ENCODE measurements at regions not wholly inside any gene's neighbourhood (a gene's known extent, or its start where the extent isn't known, plus 50 kb on each side); places are given as distances from the start of the nearest gene placed in this dataset.
A peak's percentile ranks its signal among the peaks of the same experiment; 100 is the strongest.
"Not testable (repeated sequence)": the region's sequence is repeated elsewhere in the genome, so short reads cannot be mapped to it uniquely, and the experiment has no call there.

DNA sequence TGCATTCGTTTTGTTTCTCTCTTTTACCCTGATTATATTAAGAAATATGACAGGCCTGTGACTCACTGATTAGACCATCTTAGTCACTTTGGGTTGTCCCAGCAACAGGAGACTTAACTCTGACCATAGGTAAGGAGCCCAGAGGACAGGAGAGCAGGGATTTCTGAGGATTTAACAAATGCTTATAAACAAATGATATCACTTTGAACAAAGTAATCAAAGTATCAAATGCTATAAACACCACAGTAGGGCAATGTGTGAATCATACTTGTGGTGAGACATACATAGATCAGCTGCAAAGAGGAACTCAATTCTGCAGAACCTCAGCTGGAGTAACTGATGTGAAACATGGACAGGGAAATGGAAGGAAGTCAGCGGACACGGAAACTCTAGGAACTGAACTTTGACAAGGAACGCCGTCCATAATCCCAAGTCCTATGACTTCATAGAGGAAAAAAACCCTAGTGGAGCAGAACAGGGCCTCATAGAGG is 190.6 kb upstream of the MSX2 start:
- H3K9me3 ChIP-seq, result no peaks in the 10 kb centered on the region
- H3K36me3 ChIP-seq, result no peaks in the 10 kb centered on the region
- peaks cover 12 to 16% of the 10 kb centered on the region in 2 donors for H3K4me1 ChIP-seq
- no peak for DNase-seq (ENCODE audit: low spot score in 2 of 2)
- intact Hi-C loops (cut with DNase I), result loop anchor here (1.0 to 10.0 kb wide), 3 partner anchors 18 to 916 kb away; partner anchors contain the start of genes BOD1 and MSX2
- H3K27ac ChIP-seq, result peak overlapping the region in 1 of 2 donors; percentile 64
- no peak overlapping the region for H3K4me3 ChIP-seq
- no peaks in the 10 kb centered on the region for H3K27me3 ChIP-seq
- TF ChIP-seq, protein P1, sequence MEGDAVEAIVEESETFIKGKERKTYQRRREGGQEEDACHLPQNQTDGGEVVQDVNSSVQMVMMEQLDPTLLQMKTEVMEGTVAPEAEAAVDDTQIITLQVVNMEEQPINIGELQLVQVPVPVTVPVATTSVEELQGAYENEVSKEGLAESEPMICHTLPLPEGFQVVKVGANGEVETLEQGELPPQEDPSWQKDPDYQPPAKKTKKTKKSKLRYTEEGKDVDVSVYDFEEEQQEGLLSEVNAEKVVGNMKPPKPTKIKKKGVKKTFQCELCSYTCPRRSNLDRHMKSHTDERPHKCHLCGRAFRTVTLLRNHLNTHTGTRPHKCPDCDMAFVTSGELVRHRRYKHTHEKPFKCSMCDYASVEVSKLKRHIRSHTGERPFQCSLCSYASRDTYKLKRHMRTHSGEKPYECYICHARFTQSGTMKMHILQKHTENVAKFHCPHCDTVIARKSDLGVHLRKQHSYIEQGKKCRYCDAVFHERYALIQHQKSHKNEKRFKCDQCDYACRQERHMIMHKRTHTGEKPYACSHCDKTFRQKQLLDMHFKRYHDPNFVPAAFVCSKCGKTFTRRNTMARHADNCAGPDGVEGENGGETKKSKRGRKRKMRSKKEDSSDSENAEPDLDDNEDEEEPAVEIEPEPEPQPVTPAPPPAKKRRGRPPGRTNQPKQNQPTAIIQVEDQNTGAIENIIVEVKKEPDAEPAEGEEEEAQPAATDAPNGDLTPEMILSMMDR (IDR thresholded peaks at IDR 0.05), result no peak

DNA sequence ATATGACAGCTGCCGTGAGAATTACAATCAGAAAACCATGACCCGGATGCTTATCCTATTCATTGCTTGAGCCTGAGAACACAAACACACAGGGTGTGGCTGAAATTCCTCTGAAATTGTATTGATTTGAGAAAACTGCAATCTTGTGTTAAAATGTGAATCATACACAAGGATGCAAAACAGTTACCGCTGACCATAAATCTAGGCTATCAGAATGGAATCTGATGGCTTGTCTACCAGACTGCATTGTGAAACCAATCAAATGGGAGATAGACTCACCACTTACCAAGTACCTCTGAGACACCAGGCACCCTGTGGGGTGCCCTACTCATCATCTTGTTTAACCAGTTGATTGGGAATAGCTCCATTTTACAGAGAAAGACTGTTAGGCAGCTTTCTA is 188.7 kb upstream of the MSX2 start:
- peaks cover 12 to 16% of the 10 kb centered on the region in 2 donors for H3K4me1 ChIP-seq
- TF ChIP-seq, protein P1 (IDR thresholded peaks at IDR 0.05), result no peak
- no peaks in the 10 kb centered on the region for H3K36me3 ChIP-seq
- H3K9me3 ChIP-seq, result no peaks in the 10 kb centered on the region
- DNase-seq (ENCODE audit: low spot score in 2 of 2), result no peak
- H3K27ac ChIP-seq, result no peak overlapping the region
- intact Hi-C loops (cut with DNase I), result loop anchor here (10.0 kb wide), 1 partner anchor 189 kb away; the partner anchor contains the start of gene MSX2
- no peaks in the 10 kb centered on the region for H3K27me3 ChIP-seq
- no peak overlapping the region for H3K4me3 ChIP-seq

DNA sequence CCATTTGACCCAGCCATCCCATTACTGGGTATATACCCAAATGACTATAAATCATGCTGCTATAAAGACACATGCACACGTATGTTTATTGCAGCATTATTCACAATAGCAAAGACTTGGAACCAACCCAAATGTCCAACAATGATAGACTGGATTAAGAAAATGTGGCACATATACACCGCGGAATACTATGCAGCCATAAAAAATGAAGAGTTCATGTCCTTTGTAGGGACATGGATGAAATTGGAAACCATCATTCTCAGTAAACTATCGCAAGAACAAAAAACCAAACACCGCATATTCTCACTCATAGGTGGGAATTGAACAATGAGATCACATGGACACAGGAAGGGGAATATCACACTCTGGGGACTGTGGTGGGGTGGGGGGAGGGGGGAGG is 184.6 kb upstream of the MSX2 start:
- H3K9me3 ChIP-seq; H3K27ac ChIP-seq; H3K4me1 ChIP-seq; DNase-seq (ENCODE audit: low spot score in 2 of 2); H3K4me3 ChIP-seq; H3K27me3 ChIP-seq; H3K36me3 ChIP-seq: not testable (repeated sequence)
- intact Hi-C loops (cut with DNase I), result loop anchor here (10.0 kb wide), 1 partner anchor 185 kb away; the partner anchor contains the start of gene MSX2

DNA sequence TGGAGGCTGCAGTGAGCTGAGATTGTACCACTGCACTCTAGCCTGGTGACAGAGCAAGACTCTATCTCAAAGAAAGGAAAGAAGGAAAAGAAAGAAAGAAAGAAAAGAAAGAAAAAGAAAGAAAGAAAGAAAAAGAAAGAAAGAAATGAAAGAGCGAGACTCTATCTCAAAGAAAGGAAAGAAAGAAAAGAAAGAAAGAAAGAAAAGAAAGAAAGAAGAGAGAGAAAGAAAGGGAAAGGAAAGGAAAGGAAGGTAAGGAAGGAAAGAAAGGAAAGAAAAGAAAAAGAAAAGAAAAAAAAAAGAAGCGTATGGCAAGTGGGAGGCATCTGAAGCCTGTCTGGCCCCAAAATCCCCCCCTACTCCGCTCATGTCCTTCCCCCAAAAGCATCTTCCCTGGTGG is 182.3 kb upstream of the MSX2 start:
- Histone ChIP-seq H3K27ac (no peak overlapping the region), H3K9me3 (no peaks in the 10 kb centered on the region), H3K4me1 (no peaks in the 10 kb centered on the region), H3K36me3 (no peaks in the 10 kb centered on the region), H3K4me3 (no peak overlapping the region), H3K27me3 (no peaks in the 10 kb centered on the region)
- TF ChIP-seq, protein P1 (IDR thresholded peaks at IDR 0.05), result no peak
- DNase-seq (ENCODE audit: low spot score in 2 of 2), result no peak
- intact Hi-C loops (cut with DNase I), result no loop called here

DNA sequence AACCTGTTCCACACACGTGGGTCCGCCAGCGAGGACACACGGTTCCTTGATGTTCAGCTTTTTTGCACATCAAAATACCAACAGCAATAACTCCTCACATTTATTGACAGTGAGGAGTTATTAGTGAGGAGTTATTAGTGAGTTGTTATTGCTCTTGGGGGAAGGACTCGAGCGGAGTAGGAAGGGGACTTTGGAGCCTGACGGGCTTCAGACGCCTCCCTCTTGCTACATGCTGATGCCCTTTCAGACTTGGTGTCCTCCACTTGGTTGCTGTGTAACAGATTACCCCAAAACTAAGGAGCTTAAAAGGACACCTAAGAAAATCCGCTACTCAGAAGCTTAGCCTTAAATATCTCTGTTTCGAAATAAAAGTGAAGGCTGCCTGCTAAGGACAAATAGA is 181.9 kb upstream of the MSX2 start:
- no peak overlapping the region for H3K27ac ChIP-seq
- intact Hi-C loops (cut with DNase I), result no loop called here
- no peak overlapping the region for H3K4me3 ChIP-seq
- H3K9me3 ChIP-seq, result no peaks in the 10 kb centered on the region
- DNase-seq (ENCODE audit: low spot score in 2 of 2), result no peak
- TF ChIP-seq, protein P1 (IDR thresholded peaks at IDR 0.05), result no peak
- H3K36me3 ChIP-seq, result no peaks in the 10 kb centered on the region
- no peaks in the 10 kb centered on the region for H3K27me3 ChIP-seq
- H3K4me1 ChIP-seq, result no peaks in the 10 kb centered on the region

DNA sequence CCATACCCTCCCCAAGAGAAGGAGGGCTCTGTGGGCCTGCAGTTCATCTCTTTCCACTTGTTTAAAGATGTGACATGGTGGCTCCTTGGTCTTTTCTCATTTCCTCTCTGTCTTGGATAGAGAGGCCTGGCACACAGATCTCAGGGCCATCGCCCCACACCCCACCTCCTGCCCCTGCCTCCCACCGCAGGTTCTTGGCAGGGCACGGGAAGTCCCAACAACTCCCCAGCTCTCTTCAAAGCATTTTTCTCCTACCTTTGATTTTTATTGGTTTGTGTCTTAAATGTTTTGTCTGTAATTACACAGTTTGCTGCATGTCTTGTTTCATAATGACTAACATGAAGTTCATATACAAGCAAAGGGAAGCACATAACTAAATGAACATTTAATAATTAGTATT is 178.5 kb upstream of the MSX2 start:
- intact Hi-C loops (cut with DNase I), result no loop called here
- TF ChIP-seq, protein P1 (IDR thresholded peaks at IDR 0.05), result no peak
- no peaks in the 10 kb centered on the region for H3K9me3 ChIP-seq
- peak in 1 of 2 donors; percentile 4 for DNase-seq (ENCODE audit: low spot score in 2 of 2)
- no peak overlapping the region for H3K4me3 ChIP-seq
- no peaks in the 10 kb centered on the region for H3K36me3 ChIP-seq
- H3K27me3 ChIP-seq, result no peaks in the 10 kb centered on the region
- no peak overlapping the region for H3K27ac ChIP-seq
- peaks cover 9 to 15% of the 10 kb centered on the region in 2 donors for H3K4me1 ChIP-seq
